AG04450 (cell line): ENCODE measurements at regions not wholly inside any gene's neighbourhood (a gene's known extent, or its start where the extent isn't known, plus 50 kb on each side); places are given as distances from the start of the nearest gene placed in this dataset.

Experiments
- CTCF ChIA-PET: fragments of 300-600, 350-600 bp; formaldehyde crosslinking; extraction: SDS; loops from one replicate; lab custom pipeline; 2022; ENCODE audit warnings: antibody characterized with exemption, inconsistent platforms; lab: Charles Lee
- POLR2A ChIA-PET: fragments of 350-600 bp; formaldehyde crosslinking; extraction: SDS; loops from one replicate; lab custom pipeline; 2021; ENCODE audit warnings: antibody characterized with exemption, inconsistent platforms; lab: Yijun Ruan, JAX
- DNase-seq: peaks from one replicate; pipeline ENCODE4 v3.0.0-alpha.2; 2011; ENCODE audit warnings: low read depth, low spot score
- H3K27ac ChIP-seq: one replicate; pipeline ENCODE4 v1.5.1; 2012; ENCODE audit warnings: low read depth, low read length, control low read depth
- H3K27me3 ChIP-seq: one replicate; pipeline ENCODE4 v1.6.0; 2012; ENCODE audit warnings: low read length; ENCODE audit not compliant: control insufficient read depth, insufficient read depth
- H3K4me3 ChIP-seq: 2 replicates; pipeline ENCODE4 v1.5.1; 2011; ENCODE audit warnings: mild to moderate bottlenecking, low read depth, low read length, control low read depth
- H3K9me3 ChIP-seq: 2 replicates; pipeline ENCODE4 v1.5.1; 2012; ENCODE audit warnings: low read length; ENCODE audit not compliant: control insufficient read depth, insufficient read depth
- CTCF ChIP-seq: IDR thresholded peaks from 2 replicates; pipeline ENCODE4 v1.5.1; 2011; ENCODE audit warnings: low read depth, low read length, control low read depth, inconsistent platforms

GRCh38 chr22:48837341-48837935 is 990.2 kb downstream of the BRD1 start:
- no peak for TF ChIP-seq CTCF
- H3K27ac ChIP-seq, result no peak overlapping the region
- ChIA-PET CTCF (no interaction called here), POLR2A (no interaction called here)
- H3K9me3 ChIP-seq, result peaks cover 76% of the 10 kb centered on the region
- no peaks in the 10 kb centered on the region for H3K27me3 ChIP-seq
- DNase-seq, result no peak
- no peak overlapping the region for H3K4me3 ChIP-seq

DNA sequence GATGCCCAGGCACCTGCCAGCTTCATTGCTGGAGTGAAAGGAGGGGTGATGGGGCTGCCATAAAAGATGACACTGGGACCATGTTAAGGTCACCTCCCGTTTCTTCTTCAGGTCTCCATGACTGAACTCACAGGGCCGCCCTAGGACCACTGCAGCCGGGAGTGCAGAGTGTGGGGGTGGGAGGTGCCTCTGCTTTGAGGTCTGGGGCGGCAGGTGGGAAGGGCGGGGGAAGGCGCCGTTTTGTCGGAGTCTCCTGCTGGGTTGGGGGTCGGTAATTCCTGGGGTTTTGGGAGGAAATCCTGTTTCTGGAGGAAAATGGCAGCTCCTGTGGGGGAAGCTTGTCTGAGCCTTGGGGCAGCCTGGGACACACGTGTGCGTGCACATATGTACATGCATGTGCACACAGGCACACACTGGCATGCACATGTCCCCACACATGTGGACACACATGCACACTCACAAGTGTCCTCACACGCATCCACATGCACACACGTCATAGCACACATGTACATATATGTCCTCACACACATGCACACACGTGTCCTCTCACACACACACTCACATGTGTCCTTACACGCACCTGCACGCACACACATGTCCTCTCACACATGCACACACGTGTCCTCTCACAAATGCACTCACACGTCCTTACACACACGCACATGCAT is 990.9 kb downstream of the BRD1 start:
- POLR2A ChIA-PET, result no interaction called here

DNA sequence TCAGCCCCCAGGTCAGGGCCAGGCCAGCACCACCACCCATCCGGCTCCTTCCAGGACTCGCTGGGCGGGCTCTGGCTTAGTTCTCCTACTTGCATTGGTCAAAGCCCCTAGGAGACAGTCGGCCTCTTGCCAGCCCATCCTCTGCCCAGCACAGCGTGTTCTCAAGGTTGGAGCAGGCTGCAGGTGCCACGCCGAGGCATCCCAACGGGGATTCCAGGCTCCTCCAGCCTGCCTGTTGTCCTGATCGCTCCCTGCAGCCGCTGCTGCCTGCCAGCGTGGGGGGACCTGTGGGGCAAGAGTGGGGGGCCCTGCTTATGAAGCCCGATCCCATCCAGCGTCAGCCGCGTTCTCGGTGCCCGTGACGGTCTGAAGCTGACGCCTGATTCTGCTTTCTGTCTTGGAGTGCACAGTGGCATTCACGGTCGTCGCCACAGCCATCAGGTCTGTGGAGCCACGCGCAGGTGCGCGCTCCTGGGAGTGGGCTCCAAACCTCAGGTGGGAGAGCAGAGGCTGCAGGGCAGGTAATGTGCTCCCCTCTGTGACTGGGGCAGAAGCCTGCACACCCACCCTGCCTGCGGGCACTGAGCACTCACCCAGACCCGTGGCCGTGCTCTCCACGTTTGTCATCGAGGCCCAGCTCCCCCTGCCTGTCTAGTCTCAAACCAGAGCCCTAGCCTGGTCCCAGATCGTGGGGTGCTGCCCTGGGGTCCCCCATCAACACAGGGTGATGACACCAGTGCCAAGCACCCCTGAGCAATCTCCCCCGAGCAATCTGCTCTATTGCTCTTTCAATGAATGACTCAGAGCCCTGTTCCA is 991.6 kb downstream of the BRD1 start:
- Histone ChIP-seq H3K27ac (no peak overlapping the region), H3K4me3 (no peak overlapping the region), H3K27me3 (no peaks in the 10 kb centered on the region), H3K9me3 (peaks cover 64% of the 10 kb centered on the region)
- no peak for TF ChIP-seq CTCF
- CTCF ChIA-PET, result no interaction called here
- DNase-seq, result no peak
- POLR2A ChIA-PET, result no interaction called here

More for the DNA sequence above, 990.9 kb downstream of the BRD1 start:
- CTCF ChIA-PET, result no interaction called here
- no peak for DNase-seq
- no peak for TF ChIP-seq CTCF
- Histone ChIP-seq H3K27me3 (no peaks in the 10 kb centered on the region), H3K4me3 (no peak overlapping the region), H3K9me3 (peaks cover 70% of the 10 kb centered on the region), H3K27ac (no peak overlapping the region)

- no peak overlapping the region for H3K4me3 ChIP-seq
- no peak for TF ChIP-seq CTCF
- POLR2A ChIA-PET, result no interaction called here
- no peak overlapping the region for H3K27ac ChIP-seq
- no peak for DNase-seq
- H3K9me3 ChIP-seq, result peaks cover 59% of the 10 kb centered on the region
- no peaks in the 10 kb centered on the region for H3K27me3 ChIP-seq
- CTCF ChIA-PET, result no interaction called here
These were observed 992.3 kb downstream of the BRD1 start for GRCh38 chr22:48835364-48835763.

DNA sequence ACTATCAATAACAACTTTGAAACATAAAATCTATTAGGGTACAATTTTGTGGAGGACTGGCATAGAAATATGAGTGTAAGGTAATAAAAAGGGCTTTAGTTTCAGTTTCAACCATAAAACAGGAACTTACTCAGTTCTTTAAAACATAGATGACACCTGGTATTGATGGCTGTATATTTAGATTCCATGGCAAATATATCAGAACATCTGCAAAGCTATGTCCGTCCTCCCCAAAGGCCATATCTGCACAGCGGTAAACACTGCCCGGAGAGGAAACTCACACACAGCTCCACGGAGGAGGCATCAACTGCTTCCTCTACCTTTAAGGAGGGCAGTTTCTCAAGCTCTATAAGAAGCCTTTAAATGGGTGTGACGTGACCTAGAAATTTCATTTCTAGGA is 993.3 kb downstream of the BRD1 start:
- DNase-seq, result no peak
- Histone ChIP-seq H3K4me3 (no peak overlapping the region), H3K27ac (no peak overlapping the region), H3K9me3 (peaks cover 59% of the 10 kb centered on the region), H3K27me3 (no peaks in the 10 kb centered on the region)
- CTCF ChIA-PET, result no interaction called here
- no peak for TF ChIP-seq CTCF
- POLR2A ChIA-PET, result no interaction called here
